ENCODE measurements at regions not wholly inside any gene's neighbourhood (a gene's known extent, or its start where the extent isn't known, plus 50 kb on each side); places are given as distances from the start of the nearest gene placed in this dataset.

DNA sequence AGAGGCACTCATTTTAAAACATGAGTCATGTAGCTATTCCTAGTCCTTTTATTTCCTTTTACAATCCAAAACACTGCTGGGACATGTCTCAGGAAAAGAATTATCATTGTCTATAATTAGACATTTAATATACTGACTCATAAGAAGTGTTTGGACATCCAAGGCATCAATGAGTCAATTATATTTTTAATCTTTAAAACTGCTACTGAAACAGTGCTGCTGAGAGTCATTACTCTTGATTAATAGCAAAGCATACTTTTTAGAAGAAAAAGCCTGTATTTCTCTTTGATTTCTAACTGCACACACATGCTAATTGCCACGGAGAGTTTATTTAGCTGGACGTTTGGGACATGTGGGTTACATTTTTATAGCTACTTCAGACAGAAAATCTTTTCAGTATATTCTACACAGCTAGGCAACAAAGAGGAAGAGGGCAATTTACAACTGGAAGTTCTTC lies 1249.0 kb upstream of the CDH18 start:
- H3K27me3 ChIP-seq (ENCODE audit: insufficient read depth, low read length), result no peaks in the 10 kb centered on the region
- Mint-ChIP-seq H3K27ac (ENCODE audit: unreplicated experiment) (peak overlapping the region; percentile 35), H3K9me3 (ENCODE audit: unreplicated experiment) (no peaks in the 10 kb centered on the region)

DNA sequence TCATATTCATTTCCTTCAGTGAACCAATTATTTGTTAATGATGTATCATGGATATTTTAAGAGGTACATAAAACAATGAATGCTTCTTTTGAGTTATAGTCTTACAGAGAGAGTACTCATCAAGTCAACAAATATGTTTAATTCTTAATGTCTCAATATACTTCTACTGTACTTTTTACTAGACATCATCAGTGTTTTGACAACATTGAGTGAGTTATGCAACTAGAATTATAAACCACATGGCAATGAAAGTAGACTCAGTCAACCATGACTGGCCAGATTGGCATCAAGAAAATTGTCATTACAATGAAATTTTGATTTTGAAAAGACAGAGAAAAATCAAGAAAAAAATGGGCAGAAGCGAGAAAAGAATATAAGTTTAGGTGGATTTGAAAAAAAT lies 1248.1 kb upstream of the CDH18 start:
- no peaks in the 10 kb centered on the region for H4K20me1 ChIP-seq (ENCODE audit: insufficient read depth, low read length)
- H3K27me3 ChIP-seq (ENCODE audit: insufficient read depth, low read length), result no peaks in the 10 kb centered on the region
- H3K9me3 ChIP-seq (ENCODE audit: insufficient read depth, low read depth, low read length), result no peaks in the 10 kb centered on the region
- H3K4me2 ChIP-seq (ENCODE audit: low read length), result no peak overlapping the region
- H3K4me3 ChIP-seq (ENCODE audit: insufficient read depth, low read depth, low read length), result no peak overlapping the region
- Mint-ChIP-seq H3K4me1 (ENCODE audit: low read depth, unreplicated experiment) (peaks cover 10% of the 10 kb centered on the region), H3K9me3 (ENCODE audit: unreplicated experiment) (no peaks in the 10 kb centered on the region), H3K36me3 (ENCODE audit: low read depth, unreplicated experiment) (no peaks in the 10 kb centered on the region), H3K27ac (ENCODE audit: unreplicated experiment) (no peak overlapping the region), H3K4me3 (ENCODE audit: unreplicated experiment) (no peak overlapping the region), H3K27me3 (ENCODE audit: low read depth, unreplicated experiment) (no peaks in the 10 kb centered on the region)
- no peak overlapping the region for H3K27ac ChIP-seq (ENCODE audit: low read depth, low read length)
- FAIRE-seq (no peak), DNase-seq (ENCODE audit: low read depth) (no peak)
- H3K36me3 ChIP-seq (ENCODE audit: insufficient read depth, low read length), result no peaks in the 10 kb centered on the region
- peaks cover 14% of the 10 kb centered on the region for H3K4me1 ChIP-seq (ENCODE audit: insufficient read depth, low read length)
- H2AFZ ChIP-seq (ENCODE audit: low read depth, low read length), result no peak overlapping the region
- TF ChIP-seq EZH2 (IDR thresholded peaks at IDR 0.05; ENCODE audit: insufficient read depth, low read length), result no peak
- TF ChIP-seq, protein P1, sequence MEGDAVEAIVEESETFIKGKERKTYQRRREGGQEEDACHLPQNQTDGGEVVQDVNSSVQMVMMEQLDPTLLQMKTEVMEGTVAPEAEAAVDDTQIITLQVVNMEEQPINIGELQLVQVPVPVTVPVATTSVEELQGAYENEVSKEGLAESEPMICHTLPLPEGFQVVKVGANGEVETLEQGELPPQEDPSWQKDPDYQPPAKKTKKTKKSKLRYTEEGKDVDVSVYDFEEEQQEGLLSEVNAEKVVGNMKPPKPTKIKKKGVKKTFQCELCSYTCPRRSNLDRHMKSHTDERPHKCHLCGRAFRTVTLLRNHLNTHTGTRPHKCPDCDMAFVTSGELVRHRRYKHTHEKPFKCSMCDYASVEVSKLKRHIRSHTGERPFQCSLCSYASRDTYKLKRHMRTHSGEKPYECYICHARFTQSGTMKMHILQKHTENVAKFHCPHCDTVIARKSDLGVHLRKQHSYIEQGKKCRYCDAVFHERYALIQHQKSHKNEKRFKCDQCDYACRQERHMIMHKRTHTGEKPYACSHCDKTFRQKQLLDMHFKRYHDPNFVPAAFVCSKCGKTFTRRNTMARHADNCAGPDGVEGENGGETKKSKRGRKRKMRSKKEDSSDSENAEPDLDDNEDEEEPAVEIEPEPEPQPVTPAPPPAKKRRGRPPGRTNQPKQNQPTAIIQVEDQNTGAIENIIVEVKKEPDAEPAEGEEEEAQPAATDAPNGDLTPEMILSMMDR (IDR thresholded peaks at IDR 0.05; ENCODE audit: insufficient read depth, low read depth, low read length), result no peak
- no peaks in the 10 kb centered on the region for H3K79me2 ChIP-seq (ENCODE audit: insufficient read depth, low read length)
- no peak overlapping the region for H3K9ac ChIP-seq (ENCODE audit: low read length)

More for the DNA sequence above, 1249.0 kb upstream of the CDH18 start:
- peaks cover 10% of the 10 kb centered on the region for H3K4me1 Mint-ChIP-seq (ENCODE audit: low read depth, unreplicated experiment)
- FAIRE-seq (no peak), DNase-seq (ENCODE audit: low read depth) (peak; percentile 70)
- peak overlapping the region; percentile 17 for H3K9ac ChIP-seq (ENCODE audit: low read length)
- peak overlapping the region; percentile 25 for H3K27ac ChIP-seq (ENCODE audit: low read depth, low read length)
- H3K4me1 ChIP-seq (ENCODE audit: insufficient read depth, low read length), result peaks cover 14% of the 10 kb centered on the region
- H3K4me3 Mint-ChIP-seq (ENCODE audit: unreplicated experiment), result no peak overlapping the region
- no peaks in the 10 kb centered on the region for H3K79me2 ChIP-seq (ENCODE audit: insufficient read depth, low read length)
- no peaks in the 10 kb centered on the region for H3K27me3 Mint-ChIP-seq (ENCODE audit: low read depth, unreplicated experiment)
- H4K20me1 ChIP-seq (ENCODE audit: insufficient read depth, low read length), result no peaks in the 10 kb centered on the region
- peak overlapping the region; percentile 45 for H3K4me2 ChIP-seq (ENCODE audit: low read length)
- TF ChIP-seq, protein P1 (IDR thresholded peaks at IDR 0.05; ENCODE audit: insufficient read depth, low read depth, low read length), result no peak
- TF ChIP-seq EZH2 (IDR thresholded peaks at IDR 0.05; ENCODE audit: insufficient read depth, low read length), result no peak
- H3K4me3 ChIP-seq (ENCODE audit: insufficient read depth, low read depth, low read length), result no peak overlapping the region
- H3K9me3 ChIP-seq (ENCODE audit: insufficient read depth, low read depth, low read length), result no peaks in the 10 kb centered on the region
- no peaks in the 10 kb centered on the region for H3K36me3 Mint-ChIP-seq (ENCODE audit: low read depth, unreplicated experiment)
- H3K36me3 ChIP-seq (ENCODE audit: insufficient read depth, low read length), result no peaks in the 10 kb centered on the region
- peak overlapping the region; percentile 9 for H2AFZ ChIP-seq (ENCODE audit: low read depth, low read length)

DNA sequence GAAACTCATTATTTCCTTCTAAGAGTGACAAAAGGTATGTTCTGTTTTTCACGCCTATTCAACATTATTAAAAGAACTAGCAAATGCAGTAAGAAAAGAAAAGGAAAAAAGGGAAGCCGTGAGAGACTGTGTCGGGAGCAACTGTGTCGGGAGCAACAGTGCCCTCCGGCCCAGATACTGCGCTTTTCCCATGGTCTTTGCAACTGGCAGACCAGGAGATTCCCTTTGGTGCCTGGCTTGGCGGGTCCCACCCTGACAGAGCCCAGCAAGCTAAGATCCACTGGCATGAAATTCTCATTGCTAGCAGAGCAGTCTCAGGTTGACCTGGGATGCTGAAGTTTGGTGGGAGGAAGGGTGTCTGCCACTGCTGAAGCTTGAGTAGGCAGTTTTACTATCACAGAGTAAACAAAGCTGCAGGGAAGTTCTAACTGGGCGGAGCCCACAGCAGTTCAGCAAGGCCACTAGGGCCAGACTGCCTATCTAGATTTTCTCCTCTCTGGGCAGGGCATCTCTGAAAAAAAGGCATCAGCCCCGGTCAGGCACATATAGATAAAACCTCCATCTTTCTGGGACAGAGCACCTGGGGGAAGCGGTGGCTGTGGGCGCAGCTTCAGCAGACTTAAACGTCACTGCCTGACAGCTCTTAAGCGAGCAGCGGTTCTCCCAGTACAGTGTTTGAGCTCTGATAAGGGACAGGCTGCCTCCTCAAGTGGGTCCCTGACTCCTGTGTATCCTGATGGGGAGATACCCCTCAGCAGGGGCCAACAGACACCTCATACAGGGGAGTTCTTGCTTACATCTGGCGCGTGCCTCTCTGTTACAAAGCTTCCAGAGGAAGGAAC lies 1237.4 kb upstream of the CDH18 start:
- Histone ChIP-seq H3K27ac (ENCODE audit: low read depth, low read length) (no peak overlapping the region), H3K9me3 (ENCODE audit: insufficient read depth, low read depth, low read length) (no peaks in the 10 kb centered on the region), H3K27me3 (ENCODE audit: insufficient read depth, low read length) (no peaks in the 10 kb centered on the region), H3K4me2 (ENCODE audit: low read length) (no peak overlapping the region), H2AFZ (ENCODE audit: low read depth, low read length) (no peak overlapping the region), H3K4me3 (ENCODE audit: insufficient read depth, low read depth, low read length) (no peak overlapping the region), H3K9ac (ENCODE audit: low read length) (no peak overlapping the region), H3K36me3 (ENCODE audit: insufficient read depth, low read length) (no peaks in the 10 kb centered on the region), H4K20me1 (ENCODE audit: insufficient read depth, low read length) (no peaks in the 10 kb centered on the region), H3K79me2 (ENCODE audit: insufficient read depth, low read length) (no peaks in the 10 kb centered on the region), H3K4me1 (ENCODE audit: insufficient read depth, low read length) (no peaks in the 10 kb centered on the region)
- Mint-ChIP-seq H3K36me3 (ENCODE audit: low read depth, unreplicated experiment) (no peaks in the 10 kb centered on the region), H3K27me3 (ENCODE audit: low read depth, unreplicated experiment) (peaks cover 4% of the 10 kb centered on the region), H3K4me3 (ENCODE audit: unreplicated experiment) (no peak overlapping the region), H3K27ac (ENCODE audit: unreplicated experiment) (no peak overlapping the region), H3K9me3 (ENCODE audit: unreplicated experiment) (no peaks in the 10 kb centered on the region), H3K4me1 (ENCODE audit: low read depth, unreplicated experiment) (no peaks in the 10 kb centered on the region)
- DNase-seq (ENCODE audit: low read depth) (no peak), FAIRE-seq (no peak)
- TF ChIP-seq, protein P1 (IDR thresholded peaks at IDR 0.05; ENCODE audit: insufficient read depth, low read depth, low read length), result no peak
- no peak for TF ChIP-seq EZH2 (IDR thresholded peaks at IDR 0.05; ENCODE audit: insufficient read depth, low read length)
